GM12878 (cell line): ENCODE measurements at regions not wholly inside any gene's neighbourhood (a gene's known extent, or its start where the extent isn't known, plus 50 kb on each side); places are given as distances from the start of the nearest gene placed in this dataset.

ENCODE experiments used
- ATAC-seq: fragments of 200-7000 bp; cut with Tn5 transposase; 3 replicates; pipeline ENCODE4 v1.9.1; 2020; ENCODE audit warnings: mild to moderate bottlenecking, moderate library complexity
- BruUV-seq: library from RNA; stranded (reverse); fragments of 400-500 nt; replicated peaks from 2 replicates; lab custom pipeline; 2021; lab: Mats Ljungman, UMichigan
- CTCF ChIA-PET: fragments of 300-600 bp; sonication (Branson Sonifier 250); formaldehyde crosslinking; extraction: SDS; loops from one replicate; lab custom pipeline; 2021; ENCODE audit warnings: inconsistent platforms; lab: Yijun Ruan, JAX
- POLR2A ChIA-PET: fragments of 350-600 bp; formaldehyde crosslinking; extraction: SDS; loops from one replicate; lab custom pipeline; 2021; ENCODE audit warnings: inconsistent platforms; lab: Charles Lee
- RAD21 ChIA-PET: fragments of 300-600 bp; sonication (Branson Sonifier 250); formaldehyde crosslinking; loops from one replicate; lab custom pipeline; 2023; ENCODE audit warnings: antibody characterized with exemption; ENCODE audit not compliant: unreplicated experiment; lab: Charles Lee
- SMC1A ChIA-PET: fragments of 300-600 bp; sonication (Branson Sonifier 250); formaldehyde crosslinking; loops from one replicate; lab custom pipeline; 2023; ENCODE audit not compliant: unreplicated experiment, uncharacterized antibody; lab: Charles Lee
- DNase-seq: peaks from one replicate; pipeline ENCODE4 v3.0.0-alpha.2; 2011; ENCODE audit warnings: low read depth, low spot score
- FAIRE-seq: peaks from 3 replicates; lab custom pipeline; 2011; peaks lifted over from hg19 to GRCh38; lab: Jason Lieb, UNC
- H2AFZ ChIP-seq: 2 replicates; pipeline ENCODE4 v1.6.0; 2011; ENCODE audit warnings: low read depth, low read length, control low read depth; ENCODE audit not compliant: control insufficient read depth
- H3K27ac ChIP-seq: 2 replicates; pipeline ENCODE4 v1.5.1; 2011; ENCODE audit warnings: control low read depth; ENCODE audit not compliant: control insufficient read depth, insufficient read depth
- H3K27me3 ChIP-seq, 2 experiments: replicated peaks in 1 of 2; 2 replicates each; pipeline versions ENCODE4 v1.6.0 to v1.6.1; 2011; ENCODE audit warnings: low read length in 1 of 2; ENCODE audit not compliant: control insufficient read depth in 2 of 2, insufficient read depth in 2 of 2
- H3K36me3 ChIP-seq, 2 experiments: 2 replicates each; pipeline ENCODE4 v1.5.1; 2011; ENCODE audit warnings: low read length in 1 of 2; ENCODE audit not compliant: control insufficient read depth in 2 of 2, insufficient read depth in 2 of 2
- H3K4me1 ChIP-seq: 2 replicates; pipeline ENCODE4 v1.6.1; 2011; ENCODE audit warnings: mild to moderate bottlenecking, low read length, moderate library complexity, mixed read lengths; ENCODE audit not compliant: control insufficient read depth, insufficient read depth
- H3K4me2 ChIP-seq: 2 replicates; pipeline ENCODE4 v1.6.0; 2011; ENCODE audit warnings: control low read depth; ENCODE audit not compliant: control insufficient read depth, insufficient read depth
- H3K4me3 ChIP-seq: fragments of 200-600 bp; sonication (generic); 2 replicates; pipeline ENCODE4 v1.5.1; 2016
- H3K79me2 ChIP-seq: 2 replicates; pipeline ENCODE4 v1.6.0; 2011; ENCODE audit warnings: low read length; ENCODE audit not compliant: control insufficient read depth, insufficient read depth
- H3K9ac ChIP-seq: 2 replicates; pipeline ENCODE4 v1.8.0; 2011; ENCODE audit warnings: low read length, control low read depth, mixed read lengths; ENCODE audit not compliant: control insufficient read depth, insufficient read depth
- H3K9me3 ChIP-seq: replicated peaks from 3 replicates; pipeline ENCODE4 v1.5.1; 2011; ENCODE audit warnings: mild to moderate bottlenecking, low read length; ENCODE audit not compliant: control insufficient read depth, insufficient read depth
- H4K20me1 ChIP-seq: 2 replicates; pipeline ENCODE4 v1.6.0; 2011; ENCODE audit not compliant: control insufficient read depth, insufficient read depth
- EGR1 ChIP-seq, 2 experiments: IDR thresholded peaks; 1 replicate in 1 of 2; 2 replicates in 1 of 2; pipeline ENCODE4 v1.6.1; 2011 to 2012; ENCODE audit warnings: low read depth in 2 of 2, low read length in 2 of 2, borderline replicate concordance in 1 of 2, mild to moderate bottlenecking in 1 of 2, moderate library complexity in 1 of 2
- RUNX3 ChIP-seq: IDR thresholded peaks from 2 replicates; pipeline ENCODE4 v1.6.1; 2012; ENCODE audit warnings: low read length, inconsistent platforms
- ZNF24 ChIP-seq: fragments of 450-650 bp; IDR thresholded peaks from 2 replicates; pipeline ENCODE4 v1.6.1; 2017; ENCODE audit warnings: antibody characterized with exemption, mild to moderate bottlenecking
- WGBS: methylation state at CpG from one replicate; pipeline ENCODE4 v1.1.6; 2016; ENCODE audit warnings: low lambda C conversion rate; ENCODE audit not compliant: insufficient replicate concordance, insufficient coverage; ENCODE audit errors: missing lambda C conversion rate; 5-methylcytosine and 5-hydroxymethylcytosine counted together
- in situ Hi-C: fragments of 300-500 bp; cut with MboI; formaldehyde crosslinking; loops from 9 replicates; pipeline ENCODE4 v1.14.3; 2018; ENCODE audit warnings: mixed read lengths
- intact Hi-C: fragments of 100-400 bp; cut with micrococcal nuclease; formaldehyde crosslinking; loops from one replicate; pipeline ENCODE4 v1.14.2; 2022; ENCODE audit not compliant: unreplicated experiment

GRCh38 chr16:17998996-17999395 is 337.5 kb downstream of the NPIPA8 start:
- Histone ChIP-seq H4K20me1 (no peaks in the 10 kb centered on the region), H3K4me2 (no peak overlapping the region), H3K79me2 (no peaks in the 10 kb centered on the region), H3K36me3 (no peaks in the 10 kb centered on the region), H3K9me3 (no peaks in the 10 kb centered on the region), H3K4me3 (no peak overlapping the region), H3K4me1 (no peaks in the 10 kb centered on the region), H3K27ac (no peak overlapping the region), H2AFZ (no peak overlapping the region), H3K9ac (no peak overlapping the region), H3K27me3 (no peaks in the 10 kb centered on the region)
- DNase-seq (no peak), ATAC-seq (no peak), FAIRE-seq (no peak)
- RAD21 ChIA-PET = no interaction called here
- 16% methylated on average over 6 of the region's 6 CpGs for WGBS
- in situ Hi-C loops = no loop called here
- no TSS peak for BruUV-seq
- intact Hi-C loops = no loop called here
- SMC1A ChIA-PET = no interaction called here
- CTCF ChIA-PET = interaction anchor here (0.6 kb wide), 1 partner anchor 8 kb away, joined by 4 read pairs; no protein-coding TSS in a partner anchor
- POLR2A ChIA-PET = no interaction called here
- no peak for TF ChIP-seq RUNX3

GRCh38 chr16:17998550-17998949 is 338.0 kb downstream of the NPIPA8 start:
- Histone ChIP-seq H3K27me3 (no peaks in the 10 kb centered on the region), H3K4me3 (no peak overlapping the region), H3K27ac (no peak overlapping the region), H3K79me2 (no peaks in the 10 kb centered on the region), H3K9ac (no peak overlapping the region), H2AFZ (no peak overlapping the region)
- ATAC-seq (no peak), FAIRE-seq (no peak), DNase-seq (no peak)
- 44% methylated on average over 1 of the region's 1 CpG for WGBS
- POLR2A ChIA-PET = no interaction called here
- SMC1A ChIA-PET = no interaction called here
- no TSS peak for BruUV-seq
- TF ChIP-seq EGR1 (IDR thresholded peaks at IDR 0.05; ENCODE audit: borderline replicate concordance in 1 of 2, low read depth in 2 of 2, low read length in 2 of 2) (no peak), ZNF24 (no peak)
- TF ChIP-seq, all 136 proteins: peak for 0
- H3K4me1 ChIP-seq = no peaks in the 10 kb centered on the region
- H3K36me3 ChIP-seq = no peaks in the 10 kb centered on the region
- RAD21 ChIA-PET = no interaction called here
- no peaks in the 10 kb centered on the region for H4K20me1 ChIP-seq
- CTCF ChIA-PET = interaction anchor here (0.6 kb wide), 1 partner anchor 8 kb away, joined by 4 read pairs; no protein-coding TSS in a partner anchor
- intact Hi-C loops = no loop called here
- in situ Hi-C loops = no loop called here
- H3K9me3 ChIP-seq = no peaks in the 10 kb centered on the region
- no peak overlapping the region for H3K4me2 ChIP-seq
